ENCODE measurements at regions not wholly inside any gene's neighbourhood (a gene's known extent, or its start where the extent isn't known, plus 50 kb on each side); places are given as distances from the start of the nearest gene placed in this dataset.

- TF ChIP-seq, protein P1, sequence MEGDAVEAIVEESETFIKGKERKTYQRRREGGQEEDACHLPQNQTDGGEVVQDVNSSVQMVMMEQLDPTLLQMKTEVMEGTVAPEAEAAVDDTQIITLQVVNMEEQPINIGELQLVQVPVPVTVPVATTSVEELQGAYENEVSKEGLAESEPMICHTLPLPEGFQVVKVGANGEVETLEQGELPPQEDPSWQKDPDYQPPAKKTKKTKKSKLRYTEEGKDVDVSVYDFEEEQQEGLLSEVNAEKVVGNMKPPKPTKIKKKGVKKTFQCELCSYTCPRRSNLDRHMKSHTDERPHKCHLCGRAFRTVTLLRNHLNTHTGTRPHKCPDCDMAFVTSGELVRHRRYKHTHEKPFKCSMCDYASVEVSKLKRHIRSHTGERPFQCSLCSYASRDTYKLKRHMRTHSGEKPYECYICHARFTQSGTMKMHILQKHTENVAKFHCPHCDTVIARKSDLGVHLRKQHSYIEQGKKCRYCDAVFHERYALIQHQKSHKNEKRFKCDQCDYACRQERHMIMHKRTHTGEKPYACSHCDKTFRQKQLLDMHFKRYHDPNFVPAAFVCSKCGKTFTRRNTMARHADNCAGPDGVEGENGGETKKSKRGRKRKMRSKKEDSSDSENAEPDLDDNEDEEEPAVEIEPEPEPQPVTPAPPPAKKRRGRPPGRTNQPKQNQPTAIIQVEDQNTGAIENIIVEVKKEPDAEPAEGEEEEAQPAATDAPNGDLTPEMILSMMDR (IDR thresholded peaks at IDR 0.05): no peak
- no peak for TF ChIP-seq POLR2A (IDR thresholded peaks at IDR 0.05)
- TF ChIP-seq POLR2AphosphoS5 (IDR thresholded peaks at IDR 0.05): no peak
- no peak for TF ChIP-seq EP300 (IDR thresholded peaks at IDR 0.05)
These were observed 143.4 kb upstream of the PCGF5 start for GRCh38 chr10:91076991-91077548.
